Suprapubic skin (tissue), 3 donors: ENCODE measurements at regions not wholly inside any gene's neighbourhood (a gene's known extent, or its start where the extent isn't known, plus 50 kb on each side); places are given as distances from the start of the nearest gene placed in this dataset.

Experiments
- CTCF ChIP-seq, 2 donors: fragments of 200-600 bp in 1 of 2; fragments of 450-650 bp in 1 of 2; sonication (generic) in 1 of 2; IDR thresholded peaks; one replicate each; pipeline ENCODE4 v1.5.1; 2016 to 2019; ENCODE audit warnings: antibody characterized with exemption in 2 of 2, mild to moderate bottlenecking in 1 of 2, moderate library complexity in 1 of 2
- POLR2A ChIP-seq, 2 donors: fragments of 450-650 bp; IDR thresholded peaks; one replicate each; pipeline ENCODE4 v1.6.1; 2017; ENCODE audit warnings: antibody characterized with exemption in 2 of 2, mild to moderate bottlenecking in 2 of 2, moderate library complexity in 2 of 2

- TF ChIP-seq CTCF (IDR thresholded peaks at IDR 0.05) (peak; percentile 77 to 90), POLR2A (IDR thresholded peaks at IDR 0.05) (no peak)
Observed at GRCh38 chr15:68875377-68876116, 54.8 kb upstream of the SPESP1 start.
